Eye (tissue), 1 donor: ENCODE measurements at regions not wholly inside any gene's neighbourhood (a gene's known extent, or its start where the extent isn't known, plus 50 kb on each side); places are given as distances from the start of the nearest gene placed in this dataset.
"Not testable (repeated sequence)": the region's sequence is repeated elsewhere in the genome, so short reads cannot be mapped to it uniquely, and the experiment has no call there.

Experiments
- DNase-seq: peaks from one replicate; pipeline ENCODE4 v3.0.0-alpha.2; 2015

- not testable (repeated sequence) for DNase-seq
These were observed 61.9 kb downstream of the NPIPB5 start for GRCh38 chr16:22572331-22573224.

- DNase-seq = not testable (repeated sequence)
These were observed 62.5 kb downstream of the NPIPB5 start for GRCh38 chr16:22573225-22573530.

- not testable (repeated sequence) for DNase-seq
These were observed 65.8 kb downstream of the NPIPB5 start for GRCh38 chr16:22576506-22576905.

- not testable (repeated sequence) for DNase-seq
These were observed 72.5 kb downstream of the NPIPB5 start for GRCh38 chr16:22583195-22583594.

DNA sequence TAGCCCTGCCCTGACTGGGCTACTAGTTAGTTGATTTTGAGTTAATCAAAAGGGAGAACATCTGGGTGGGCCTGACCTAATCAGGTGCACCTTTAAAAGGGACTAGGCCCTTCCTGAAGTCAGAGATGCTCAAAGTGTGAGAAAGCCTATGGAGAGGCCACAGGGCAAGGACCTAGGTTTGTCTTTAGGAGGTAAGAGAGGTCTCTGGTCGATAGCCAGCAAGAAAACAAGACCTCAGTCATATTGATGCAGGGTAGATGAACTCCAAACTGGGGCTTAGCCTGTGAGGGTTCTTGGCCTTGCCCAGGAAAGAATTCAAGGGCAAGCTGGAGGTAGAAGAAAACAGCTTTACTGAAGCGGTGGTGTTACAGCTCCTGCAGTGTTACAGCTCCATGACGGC is 73.8 kb downstream of the NPIPB5 start:
- DNase-seq = not testable (repeated sequence)

GRCh38 chr16:22584941-22585340 is 74.2 kb downstream of the NPIPB5 start:
- DNase-seq = not testable (repeated sequence)

- DNase-seq = not testable (repeated sequence)
These were observed 74.7 kb downstream of the NPIPB5 start for GRCh38 chr16:22585431-22585830.

DNA sequence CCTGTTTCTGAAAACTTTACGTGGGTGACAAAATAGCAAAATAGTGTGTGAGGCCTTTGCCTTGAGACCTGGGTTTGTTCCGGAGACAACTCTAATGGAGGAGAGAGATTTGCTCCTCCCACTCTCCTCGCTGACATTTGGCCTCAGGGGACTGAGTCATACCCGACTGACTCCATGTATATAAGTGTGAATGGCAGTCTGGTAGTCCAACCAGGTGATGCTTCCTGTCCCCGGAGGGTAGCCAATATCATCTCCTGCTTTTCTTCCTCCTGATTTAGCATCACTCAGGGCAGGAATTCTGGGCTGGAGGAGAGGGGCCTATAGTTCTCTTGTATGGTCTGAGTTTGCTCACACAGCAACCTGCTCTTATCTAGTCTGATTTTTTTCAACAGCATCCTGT is 76.0 kb downstream of the NPIPB5 start:
- DNase-seq = not testable (repeated sequence)

- DNase-seq = not testable (repeated sequence)
These were observed 79.1 kb downstream of the NPIPB5 start for GRCh38 chr16:22589757-22590156.

DNA sequence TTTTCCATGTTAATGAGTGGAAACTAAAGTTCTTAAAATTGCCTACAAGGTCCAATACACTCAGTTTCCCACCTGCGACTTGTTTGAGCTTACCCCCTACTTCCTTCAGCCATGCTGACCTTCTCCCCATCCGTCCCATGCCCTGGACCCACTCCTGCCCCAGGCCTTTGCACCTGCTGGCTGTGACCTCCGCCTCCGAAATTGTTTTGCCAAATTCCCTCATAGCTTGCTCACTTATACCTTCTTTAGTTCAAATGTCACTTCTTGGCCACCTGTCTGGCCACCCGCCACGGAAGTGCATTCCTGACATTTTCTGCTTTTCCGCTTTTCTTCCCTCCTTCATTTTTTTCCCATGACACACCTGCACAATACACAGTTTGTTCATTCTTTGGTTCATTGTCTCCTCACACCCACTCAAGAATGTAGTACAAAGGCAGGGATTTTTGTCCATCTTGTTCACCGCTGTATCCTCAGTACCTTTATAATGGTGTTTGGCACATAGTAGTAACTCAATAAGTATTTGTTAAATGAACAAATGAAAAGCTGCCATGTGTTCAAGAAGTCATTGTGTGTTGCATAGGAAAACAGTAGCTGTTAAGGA is 85.9 kb downstream of the NPIPB5 start:
- not testable (repeated sequence) for DNase-seq

DNA sequence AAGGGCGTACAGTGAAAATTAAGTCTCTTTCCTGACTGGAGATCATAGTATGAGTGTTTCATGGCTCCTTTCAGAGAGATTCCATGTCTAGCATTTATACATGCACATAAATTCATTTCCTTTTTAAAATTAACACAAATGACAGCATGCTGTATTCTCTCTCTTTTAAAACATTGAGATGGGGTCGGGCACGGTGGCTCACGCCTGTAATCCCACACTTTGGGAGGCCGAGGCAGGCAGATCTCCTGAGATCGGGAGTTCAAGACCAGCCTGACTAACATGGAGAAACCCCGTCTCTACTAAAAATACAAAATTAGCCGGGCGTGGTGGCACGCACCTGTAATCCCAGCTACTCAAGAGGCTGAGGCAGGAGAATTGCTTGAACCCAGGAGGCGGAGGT is 93.1 kb downstream of the NPIPB5 start:
- not testable (repeated sequence) for DNase-seq

DNA sequence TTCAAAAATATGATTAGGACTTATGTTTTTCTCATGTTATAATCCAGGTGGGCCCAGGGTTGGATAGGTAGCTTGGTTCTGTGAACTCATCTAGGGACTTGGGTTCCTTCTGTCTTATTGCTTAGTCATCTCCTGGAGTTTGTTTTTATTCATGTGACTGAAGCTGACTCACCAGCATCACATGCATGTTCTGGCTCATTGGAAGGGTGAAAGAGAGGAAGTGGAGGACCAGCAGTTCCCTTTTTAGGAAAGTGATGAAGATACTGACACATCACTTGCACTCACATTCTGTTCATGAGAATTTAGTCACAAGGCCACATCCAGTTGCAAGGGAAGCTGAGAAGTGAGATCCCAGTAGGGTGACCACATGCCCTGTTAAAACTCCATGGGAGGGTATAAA is 95.9 kb downstream of the NPIPB5 start:
- not testable (repeated sequence) for DNase-seq

- not testable (repeated sequence) for DNase-seq
These were observed 99.1 kb downstream of the NPIPB5 start for GRCh38 chr16:22609798-22610197.

- not testable (repeated sequence) for DNase-seq
These were observed 100.4 kb downstream of the NPIPB5 start for GRCh38 chr16:22611128-22611527.

- no peak for DNase-seq
These were observed 103.7 kb downstream of the NPIPB5 start for GRCh38 chr16:22614271-22614947.

- no peak for DNase-seq
These were observed 108.2 kb downstream of the NPIPB5 start for GRCh38 chr16:22618842-22619241.

GRCh38 chr16:22621586-22622155 is 111.0 kb downstream of the NPIPB5 start:
- no peak for DNase-seq

- no peak for DNase-seq
These were observed 112.0 kb downstream of the NPIPB5 start for GRCh38 chr16:22622703-22623102.

- DNase-seq = no peak
These were observed 112.7 kb downstream of the NPIPB5 start for GRCh38 chr16:22623351-22623781.

DNA sequence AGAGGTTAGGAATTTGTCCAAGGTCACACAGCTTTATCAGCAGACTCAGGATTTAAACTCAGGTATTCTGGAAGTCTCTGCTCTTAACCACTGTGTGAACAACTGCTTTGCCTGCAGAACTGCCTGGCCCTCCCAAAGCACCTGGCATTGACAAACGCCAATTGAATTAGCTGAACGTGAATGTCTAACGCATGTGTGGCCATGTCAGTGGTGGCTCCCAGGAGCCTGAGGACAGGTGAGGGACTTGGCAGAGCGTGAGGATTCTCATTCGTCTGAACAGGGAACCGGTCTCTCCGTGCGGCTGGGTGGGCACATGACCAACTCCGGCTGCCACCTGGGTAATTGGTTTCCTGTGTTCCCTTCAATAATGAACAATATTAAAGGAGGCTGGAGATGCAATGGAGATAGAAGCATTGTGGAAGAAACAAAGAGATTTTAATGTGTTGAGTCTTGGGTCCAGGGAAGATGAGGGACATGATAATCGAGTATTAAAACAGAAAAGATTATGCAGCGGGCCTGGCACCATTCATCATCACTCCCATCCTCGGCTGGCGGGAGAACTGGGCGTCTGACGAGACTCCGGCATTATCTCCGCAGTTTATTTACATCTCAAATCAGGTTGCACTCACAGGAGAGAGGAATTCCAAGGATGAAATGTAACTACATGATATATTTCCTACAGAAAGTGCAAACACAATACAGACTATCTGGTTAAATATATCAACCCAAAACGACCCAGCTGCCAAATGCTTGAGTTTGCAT is 113.5 kb downstream of the NPIPB5 start:
- no peak for DNase-seq

GRCh38 chr16:22624800-22625533 is 114.3 kb downstream of the NPIPB5 start:
- no peak for DNase-seq

DNA sequence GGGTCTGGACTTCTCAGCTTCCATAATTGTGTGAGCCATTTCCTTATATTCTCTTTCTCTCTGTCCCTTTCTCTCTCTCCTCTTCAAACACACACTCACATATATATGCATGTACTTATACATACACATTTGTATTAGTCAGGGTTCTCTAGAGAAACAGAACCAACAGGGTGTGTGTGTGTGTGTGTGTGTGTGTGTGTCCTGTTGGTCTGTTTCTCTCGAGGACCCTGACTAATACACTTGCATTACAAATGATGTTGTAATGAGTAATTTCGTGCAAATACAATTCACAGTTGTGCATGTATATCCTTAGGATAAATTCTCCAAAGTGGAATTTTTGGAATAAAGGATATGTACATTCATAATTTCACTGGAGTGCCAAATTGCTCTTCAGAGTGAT is 115.3 kb downstream of the NPIPB5 start:
- DNase-seq = no peak
